ENCODE measurements at regions not wholly inside any gene's neighbourhood (a gene's known extent, or its start where the extent isn't known, plus 50 kb on each side); places are given as distances from the start of the nearest gene placed in this dataset.
A peak's percentile ranks its signal among the peaks of the same experiment; 100 is the strongest.

GRCh38 chr6:40672087-40672486 is 84.9 kb upstream of the LRFN2 start:
- ChIA-PET CTCF (ENCODE audit: partially characterized antibody) (interaction anchor here (1.0 to 5.9 kb wide), 20 partner anchors 9 to 174 kb away, joined by 3 to 20 read pairs (median 5); no protein-coding TSS in a partner anchor), POLR2A (ENCODE audit: partially characterized antibody) (interaction anchor here (0.6 kb wide), 1 partner anchor 273 kb away, joined by 3 read pairs; no protein-coding TSS in a partner anchor)
- H3K23me2 ChIP-seq (ENCODE audit: low read depth, low read length), result no peaks in the 10 kb centered on the region
- no peak overlapping the region for H3K14ac ChIP-seq (ENCODE audit: insufficient read length)
- H2BK5ac ChIP-seq (ENCODE audit: low read depth, low read length), result no peak overlapping the region
- H4K20me1 ChIP-seq (replicated peaks in 1 of 2; ENCODE audit: control insufficient read depth in 1 of 2, insufficient read depth in 2 of 2, low read length in 2 of 2), result no peaks in the 10 kb centered on the region
- WGBS, 2 experiments (ENCODE audit: extremely low coverage in 1 of 2, insufficient coverage in 1 of 2, insufficient read length in 1 of 2, insufficient replicate concordance in 2 of 2, low coverage in 1 of 2, low lambda C conversion rate in 2 of 2, missing lambda C conversion rate in 1 of 2), result 72% methylated on average over 5 of the region's 5 CpGs; no CpG with 5 or more reads in 1 of the 2 experiments
- no peak overlapping the region for H3K9ac ChIP-seq (replicated peaks in 1 of 4; ENCODE audit: extremely low read depth in 1 of 4, low read depth in 3 of 4, low read length in 3 of 4)
- H3K56ac ChIP-seq (replicated peaks; ENCODE audit: insufficient read length, low read depth, low read length), result no peak overlapping the region
- 0 out of 4 replicates have a peak, but pooled peaks cover 0 to 2% of the 10 kb centered on the region in 2 experiments for H3K9me3 ChIP-seq (ENCODE audit: insufficient read depth in 2 of 2, low read depth in 1 of 2, low read length in 1 of 2)
- H2BK12ac ChIP-seq (ENCODE audit: low read depth, low read length), result no peak overlapping the region
- no peak overlapping the region for H4K8ac ChIP-seq (ENCODE audit: extremely low read depth, insufficient read depth, low read length)
- no peak overlapping the region for H4K5ac ChIP-seq (ENCODE audit: insufficient read length, low read depth, low read length)
- 0 out of 2 replicates have a peak overlapping the region, but pooled peaks have one; percentile 88 for H2BK15ac ChIP-seq (ENCODE audit: low read length)
- no peak overlapping the region for H4K91ac ChIP-seq (replicated peaks; ENCODE audit: insufficient read length, low read length)
- H3K79me1 ChIP-seq (ENCODE audit: low read depth, low read length), result no peaks in the 10 kb centered on the region
- no peaks in the 10 kb centered on the region for H3K36me3 ChIP-seq (ENCODE audit: control insufficient read depth in 2 of 4, insufficient read depth in 4 of 4, low read length in 3 of 4)
- no peaks in the 10 kb centered on the region for H3K79me2 ChIP-seq (ENCODE audit: control insufficient read depth in 1 of 2, insufficient read depth in 2 of 2, low read length in 2 of 2)
- no peak overlapping the region for H3K23ac ChIP-seq (ENCODE audit: insufficient read length)
- H2AFZ ChIP-seq (ENCODE audit: low read length), result no peak overlapping the region
- no peak overlapping the region for H2AK5ac ChIP-seq (ENCODE audit: low read depth, low read length)
- H2BK20ac ChIP-seq (ENCODE audit: low read length), result no peak overlapping the region
- FAIRE-seq (no peak), DNase-seq (ENCODE audit: low read depth in 1 of 2, low spot score in 2 of 2) (no peak)
- no peak overlapping the region for H3K18ac ChIP-seq (ENCODE audit: extremely low read depth, low read length)
- no peaks in the 10 kb centered on the region for H3K4me1 ChIP-seq (replicated peaks in 1 of 4; ENCODE audit: control insufficient read depth in 3 of 4, insufficient read depth in 4 of 4, low read length in 3 of 4)
- H3K27ac ChIP-seq (ENCODE audit: low read depth, low read length), result no peak overlapping the region
- no peak overlapping the region for H3K4me2 ChIP-seq (ENCODE audit: insufficient read depth in 1 of 2, low read depth in 2 of 2, low read length in 2 of 2)
- no peaks in the 10 kb centered on the region for H3K27me3 ChIP-seq (replicated peaks in 1 of 4; ENCODE audit: control insufficient read depth in 3 of 4, extremely low read depth in 1 of 4, insufficient read depth in 3 of 4, low read length in 3 of 4)
- H3K4me3 ChIP-seq (ENCODE audit: extremely low read depth in 1 of 4, insufficient read depth in 2 of 4, low read depth in 3 of 4, low read length in 4 of 4), result no peak overlapping the region
- H2BK120ac ChIP-seq (replicated peaks; ENCODE audit: low read depth, low read length), result no peak overlapping the region
- H3K4ac ChIP-seq (replicated peaks; ENCODE audit: insufficient read length, low read depth, low read length), result no peak overlapping the region
- TF ChIP-seq SAP30 (IDR thresholded peaks at IDR 0.05; ENCODE audit: insufficient read depth, insufficient replicate concordance, low read length) (no peak), CEBPB (IDR thresholded peaks at IDR 0.05; ENCODE audit: low read depth, low read length) (no peak), BCL11A (IDR thresholded peaks at IDR 0.05; ENCODE audit: low read depth in 2 of 2, low read length in 2 of 2) (no peak), CTCF (IDR thresholded peaks at IDR 0.05; ENCODE audit: control extremely low read depth in 1 of 3, insufficient read depth in 1 of 3, low read depth in 1 of 3, low read length in 3 of 3) (peak; percentile 44 to 65 (median 56)), CREB1 (IDR thresholded peaks at IDR 0.05) (no peak), POLR2AphosphoS5 (IDR thresholded peaks at IDR 0.05; ENCODE audit: low read depth, low read length) (no peak), GTF2F1 (IDR thresholded peaks at IDR 0.05; ENCODE audit: borderline replicate concordance, low read depth, low read length) (no peak), RAD21 (IDR thresholded peaks at IDR 0.05 in 1 of 2, conservative IDR thresholded peaks at IDR 0.05 in 1 of 2; ENCODE audit: low read depth in 2 of 2, low read length in 2 of 2) (peak; percentile 36 to 57; a peak in 3 of 4 replicates), ZNF274 (IDR thresholded peaks at IDR 0.05; ENCODE audit: borderline replicate concordance, extremely low read depth, low read length) (no peak), SP4 (IDR thresholded peaks at IDR 0.05; ENCODE audit: low read length) (no peak), POU5F1 (IDR thresholded peaks at IDR 0.05; ENCODE audit: low read depth, low read length) (no peak), EP300 (IDR thresholded peaks at IDR 0.05; ENCODE audit: borderline replicate concordance in 1 of 2, low read depth in 2 of 2, low read length in 2 of 2) (no peak)
